ENCODE measurements at regions not wholly inside any gene's neighbourhood (a gene's known extent, or its start where the extent isn't known, plus 50 kb on each side); places are given as distances from the start of the nearest gene placed in this dataset.

GRCh38 chr4:78689261-78689660 lies 86.9 kb upstream of the BMP2K start:
- no peak for TF ChIP-seq CTCF (IDR thresholded peaks at IDR 0.05; ENCODE audit: unreplicated experiment in 3 of 3)
- no peak overlapping the region for H3K4me3 Mint-ChIP-seq

GRCh38 chr4:78689700-78690323 lies 86.3 kb upstream of the BMP2K start:
- H3K36me3 Mint-ChIP-seq (ENCODE audit: low read depth): no peaks in the 10 kb centered on the region
- H3K4me3 Mint-ChIP-seq: no peak overlapping the region
- no peak overlapping the region for H3K27ac Mint-ChIP-seq
- no peaks in the 10 kb centered on the region for H3K9me3 Mint-ChIP-seq
- H3K27me3 Mint-ChIP-seq (ENCODE audit: low read depth): no peaks in the 10 kb centered on the region
- no peak for TF ChIP-seq CTCF (IDR thresholded peaks at IDR 0.05; ENCODE audit: unreplicated experiment in 3 of 3)
- no peaks in the 10 kb centered on the region for H3K4me1 Mint-ChIP-seq

More at GRCh38 chr4:78689261-78689660, 86.9 kb upstream of the BMP2K start:
- no peak overlapping the region for H3K27ac Mint-ChIP-seq
- no peaks in the 10 kb centered on the region for H3K36me3 Mint-ChIP-seq (ENCODE audit: low read depth)
- H3K4me1 Mint-ChIP-seq: peaks cover 4% of the 10 kb centered on the region
- no peaks in the 10 kb centered on the region for H3K27me3 Mint-ChIP-seq (ENCODE audit: low read depth)
- H3K9me3 Mint-ChIP-seq: no peaks in the 10 kb centered on the region

GRCh38 chr4:78691334-78691754 lies 84.8 kb upstream of the BMP2K start:
- Mint-ChIP-seq H3K27ac (no peak overlapping the region), H3K4me3 (no peak overlapping the region), H3K9me3 (no peaks in the 10 kb centered on the region), H3K4me1 (no peaks in the 10 kb centered on the region), H3K36me3 (ENCODE audit: low read depth) (no peaks in the 10 kb centered on the region), H3K27me3 (ENCODE audit: low read depth) (no peaks in the 10 kb centered on the region)
- no peak for TF ChIP-seq CTCF (IDR thresholded peaks at IDR 0.05; ENCODE audit: unreplicated experiment in 3 of 3)

- no peaks in the 10 kb centered on the region for H3K4me1 Mint-ChIP-seq
- H3K27ac Mint-ChIP-seq: no peak overlapping the region
- H3K27me3 Mint-ChIP-seq (ENCODE audit: low read depth): no peaks in the 10 kb centered on the region
- no peaks in the 10 kb centered on the region for H3K36me3 Mint-ChIP-seq (ENCODE audit: low read depth)
- H3K4me3 Mint-ChIP-seq: no peak overlapping the region
- no peaks in the 10 kb centered on the region for H3K9me3 Mint-ChIP-seq
- TF ChIP-seq CTCF (IDR thresholded peaks at IDR 0.05; ENCODE audit: unreplicated experiment in 3 of 3): no peak
These were observed 84.0 kb upstream of the BMP2K start for GRCh38 chr4:78691971-78692821.

- no peaks in the 10 kb centered on the region for H3K27me3 Mint-ChIP-seq (ENCODE audit: low read depth)
- H3K9me3 Mint-ChIP-seq: no peaks in the 10 kb centered on the region
- no peak overlapping the region for H3K4me3 Mint-ChIP-seq
- TF ChIP-seq CTCF (IDR thresholded peaks at IDR 0.05; ENCODE audit: unreplicated experiment in 3 of 3): no peak
- no peaks in the 10 kb centered on the region for H3K36me3 Mint-ChIP-seq (ENCODE audit: low read depth)
- H3K27ac Mint-ChIP-seq: no peak overlapping the region
- H3K4me1 Mint-ChIP-seq: no peaks in the 10 kb centered on the region
These were observed 83.4 kb upstream of the BMP2K start for GRCh38 chr4:78692822-78693170.
